AG04449 (cell line): ENCODE measurements at regions not wholly inside any gene's neighbourhood (a gene's known extent, or its start where the extent isn't known, plus 50 kb on each side); places are given as distances from the start of the nearest gene placed in this dataset.

Source experiments
- CTCF ChIA-PET: fragments of 350-600 bp; formaldehyde crosslinking; extraction: SDS; loops from one replicate; lab custom pipeline; 2021; ENCODE audit warnings: antibody characterized with exemption; lab: Yijun Ruan, JAX
- POLR2A ChIA-PET: fragments of 400-600, 350-600 bp; formaldehyde crosslinking; extraction: SDS; loops from one replicate; lab custom pipeline; 2020; ENCODE audit warnings: antibody characterized with exemption, inconsistent platforms; lab: Yijun Ruan, JAX
- DNase-seq: peaks from one replicate; pipeline ENCODE4 v3.0.0-alpha.2; 2010; ENCODE audit warnings: low read depth, low spot score
- H3K4me3 ChIP-seq: 2 replicates; pipeline ENCODE4 v1.5.1; 2011; ENCODE audit warnings: low read depth, mild to moderate bottlenecking, control low read depth, low read length
- CTCF ChIP-seq: IDR thresholded peaks from one replicate; pipeline ENCODE4 v1.5.1; 2011; ENCODE audit warnings: mild to moderate bottlenecking, moderate library complexity, low read length, control low read depth, inconsistent platforms; ENCODE audit not compliant: insufficient read depth; ENCODE audit errors: missing control alignments

GRCh38 chr4:125526420-125526819, 211.7 kb downstream of the FAT4 start:
- no peak for TF ChIP-seq CTCF
- ChIA-PET POLR2A (no interaction called here), CTCF (interaction anchor here (1.8 kb wide), 1 partner anchor 211 kb away, joined by 5 read pairs; the partner anchor contains the start of gene FAT4)
- no peak for DNase-seq
- no peak overlapping the region for H3K4me3 ChIP-seq

- H3K4me3 ChIP-seq: no peak overlapping the region
- no peak for DNase-seq
- ChIA-PET POLR2A (no interaction called here), CTCF (interaction anchor here (1.8 kb wide), 1 partner anchor 212 kb away, joined by 5 read pairs; the partner anchor contains the start of gene FAT4)
- TF ChIP-seq CTCF: no peak
These were observed 212.9 kb downstream of the FAT4 start for GRCh38 chr4:125527681-125528080.

DNA sequence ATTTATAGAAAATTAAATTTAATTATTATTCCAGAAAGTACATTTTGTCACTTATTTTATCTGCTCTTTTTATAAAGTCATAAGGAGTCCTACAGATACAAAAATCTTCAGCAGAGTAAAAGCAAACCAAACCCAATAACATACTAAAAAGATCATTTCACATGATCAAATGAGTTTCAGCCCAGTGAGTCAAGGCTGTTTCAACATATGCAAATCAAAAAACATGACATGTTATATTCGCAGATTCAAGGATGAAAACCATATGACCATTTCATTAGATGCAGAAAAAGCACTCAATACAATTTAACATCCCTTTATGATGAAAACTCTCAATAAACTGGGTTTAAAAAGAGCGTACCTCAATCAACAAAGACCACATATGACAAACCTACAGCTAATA, 214.3 kb downstream of the FAT4 start:
- no peak overlapping the region for H3K4me3 ChIP-seq
- DNase-seq: no peak
- no peak for TF ChIP-seq CTCF
- ChIA-PET POLR2A (no interaction called here), CTCF (no interaction called here)

DNA sequence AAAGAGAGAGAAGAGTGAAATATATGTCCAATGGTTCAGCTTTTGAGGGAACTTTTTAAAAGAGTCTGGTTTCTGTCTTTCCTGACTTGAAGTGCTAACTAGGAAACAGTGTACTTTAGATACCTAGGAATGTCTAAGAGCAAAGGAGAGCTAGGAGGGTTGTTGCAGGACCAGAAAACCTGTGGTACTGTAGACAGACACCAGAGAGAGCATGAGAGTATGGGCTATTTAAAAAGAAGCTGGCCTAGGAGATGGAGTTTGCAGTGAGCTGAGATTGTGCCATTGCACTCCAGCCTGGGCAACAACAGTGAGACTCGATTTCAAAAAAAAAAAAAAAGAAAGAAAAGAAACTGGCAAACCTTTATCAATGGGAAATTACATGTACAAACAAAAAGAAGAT, 223.9 kb downstream of the FAT4 start:
- H3K4me3 ChIP-seq: no peak overlapping the region
- CTCF ChIA-PET: interaction anchor here (0.6 kb wide), 1 partner anchor 908 kb away, joined by 3 read pairs; no protein-coding TSS in a partner anchor
- no peak for DNase-seq
- no peak for TF ChIP-seq CTCF
- POLR2A ChIA-PET: no interaction called here

GRCh38 chr4:125539691-125540090, 224.9 kb downstream of the FAT4 start:
- CTCF ChIA-PET: no interaction called here
- POLR2A ChIA-PET: no interaction called here
- DNase-seq: no peak
- no peak for TF ChIP-seq CTCF
- no peak overlapping the region for H3K4me3 ChIP-seq

- TF ChIP-seq CTCF: no peak
- CTCF ChIA-PET: interaction anchor here (1.4 kb wide), 1 partner anchor 9 kb away, joined by 3 read pairs; no protein-coding TSS in a partner anchor
These were observed 227.2 kb downstream of the FAT4 start for GRCh38 chr4:125541836-125542385.

More at GRCh38 chr4:125541836-125542385, 227.2 kb downstream of the FAT4 start:
- POLR2A ChIA-PET: interaction anchor here (0.7 kb wide), 1 partner anchor 1186 kb away, joined by 3 read pairs; no protein-coding TSS in a partner anchor
- no peak for DNase-seq
- no peak overlapping the region for H3K4me3 ChIP-seq
